Neural progenitor cell (in vitro differentiated cells): ENCODE measurements at regions not wholly inside any gene's neighbourhood (a gene's known extent, or its start where the extent isn't known, plus 50 kb on each side); places are given as distances from the start of the nearest gene placed in this dataset.

Experiments used
- DNase-seq: peaks from one replicate; pipeline ENCODE4 v3.0.0-alpha.2; 2016; ENCODE audit warnings: low spot score
- H2AFZ ChIP-seq: fragments of 200-600 bp; sonication (generic); replicated peaks from 2 replicates; pipeline ENCODE4 v1.6.1; 2016; ENCODE audit warnings: antibody characterized with exemption
- H3F3A ChIP-seq: fragments of 200-600 bp; sonication (generic); 2 replicates; pipeline ENCODE4 v1.6.1; 2016; ENCODE audit warnings: antibody characterized with exemption, low read depth
- H3K27ac ChIP-seq: fragments of 200-600 bp; sonication (generic); 2 replicates; pipeline ENCODE4 v1.5.1; 2016; ENCODE audit warnings: mild to moderate bottlenecking
- H3K27me3 ChIP-seq: fragments of 200-600 bp; sonication (generic); 2 replicates; pipeline ENCODE4 v1.6.1; 2016; ENCODE audit warnings: mild to moderate bottlenecking, moderate library complexity
- H3K36me3 ChIP-seq: fragments of 200-600 bp; sonication (generic); 2 replicates; pipeline ENCODE4 v1.5.1; 2016
- H3K4me1 ChIP-seq: fragments of 200-600 bp; sonication (generic); 2 replicates; pipeline ENCODE4 v1.6.1; 2016; ENCODE audit warnings: mixed run types
- H3K4me2 ChIP-seq: fragments of 200-600 bp; sonication (generic); 2 replicates; pipeline ENCODE4 v1.6.1; 2016
- H3K4me3 ChIP-seq: fragments of 200-600 bp; sonication (generic); 2 replicates; pipeline ENCODE4 v1.5.1; 2016
- H3K79me2 ChIP-seq: fragments of 200-600 bp; sonication (generic); 2 replicates; pipeline ENCODE4 v1.6.1; 2016; ENCODE audit warnings: low read depth
- H3K9ac ChIP-seq: fragments of 200-600 bp; sonication (generic); 2 replicates; pipeline ENCODE4 v1.6.1; 2016
- H3K9me3 ChIP-seq: fragments of 200-600 bp; sonication (generic); 2 replicates; pipeline ENCODE4 v1.5.1; 2016; ENCODE audit warnings: low read depth
- H4K20me1 ChIP-seq: fragments of 200-600 bp; sonication (generic); 2 replicates; pipeline ENCODE4 v1.6.1; 2016; ENCODE audit warnings: low read depth
- H3K27ac Mint-ChIP-seq: 3 replicates; pipeline ENCODE4 v1.8.0; 2021; ENCODE audit warnings: mixed read lengths
- H3K27me3 Mint-ChIP-seq: 2 replicates; pipeline ENCODE4 v1.8.0; 2022; ENCODE audit warnings: low read depth, mild to moderate bottlenecking, inconsistent platforms, moderate library complexity, mixed read lengths; ENCODE audit not compliant: insufficient read depth
- H3K36me3 Mint-ChIP-seq: 3 replicates; pipeline ENCODE4 v1.8.0; 2021; ENCODE audit warnings: mixed read lengths
- H3K4me1 Mint-ChIP-seq: 3 replicates; pipeline ENCODE4 v1.8.0; 2021; ENCODE audit warnings: mixed read lengths
- H3K4me3 Mint-ChIP-seq: 3 replicates; pipeline ENCODE4 v1.8.0; 2021; ENCODE audit warnings: mild to moderate bottlenecking, moderate library complexity, mixed read lengths
- H3K9me3 Mint-ChIP-seq: 3 replicates; pipeline ENCODE4 v1.8.0; 2020; ENCODE audit warnings: mixed read lengths
- EZH2 ChIP-seq: fragments of 200-600 bp; sonication (generic); IDR thresholded peaks from 2 replicates; pipeline ENCODE4 v1.6.1; 2017; ENCODE audit warnings: antibody characterized with exemption, mild to moderate bottlenecking, moderate library complexity
- EZH2phosphoT487 ChIP-seq: fragments of 200-600 bp; sonication (generic); IDR thresholded peaks from 2 replicates; pipeline ENCODE4 v1.6.1; 2017; ENCODE audit warnings: antibody characterized with exemption
- TF ChIP-seq, protein P1 (sequence below): fragments of 200-600 bp; sonication (generic); IDR thresholded peaks from 2 replicates; pipeline ENCODE4 v1.5.1; 2017; ENCODE audit warnings: antibody characterized with exemption, mild to moderate bottlenecking

DNA sequence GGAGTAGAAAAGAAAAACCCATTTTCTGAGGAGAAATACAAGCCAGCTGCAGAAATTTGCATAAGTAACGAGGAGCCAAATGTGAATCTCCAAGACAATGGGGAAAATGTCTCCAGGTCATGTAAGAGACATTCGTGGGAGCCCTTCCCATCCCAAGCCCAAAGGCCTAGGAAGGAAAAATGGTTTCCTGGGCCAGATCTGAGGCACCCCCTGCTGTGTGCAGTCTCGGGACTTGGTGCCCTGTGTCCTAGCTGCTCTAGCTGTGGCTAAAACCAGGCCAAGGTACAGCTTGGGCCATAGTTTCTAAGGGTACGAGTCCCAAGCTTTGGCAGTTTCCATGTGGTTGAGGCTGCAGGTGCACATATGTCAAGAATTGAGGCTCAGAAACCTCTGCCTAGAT is 444.9 kb downstream of the PCDH20 start:
- no peaks in the 10 kb centered on the region for H3F3A ChIP-seq
- DNase-seq, result no peak
- TF ChIP-seq EZH2phosphoT487 (no peak), EZH2 (no peak)
- TF ChIP-seq, protein P1, sequence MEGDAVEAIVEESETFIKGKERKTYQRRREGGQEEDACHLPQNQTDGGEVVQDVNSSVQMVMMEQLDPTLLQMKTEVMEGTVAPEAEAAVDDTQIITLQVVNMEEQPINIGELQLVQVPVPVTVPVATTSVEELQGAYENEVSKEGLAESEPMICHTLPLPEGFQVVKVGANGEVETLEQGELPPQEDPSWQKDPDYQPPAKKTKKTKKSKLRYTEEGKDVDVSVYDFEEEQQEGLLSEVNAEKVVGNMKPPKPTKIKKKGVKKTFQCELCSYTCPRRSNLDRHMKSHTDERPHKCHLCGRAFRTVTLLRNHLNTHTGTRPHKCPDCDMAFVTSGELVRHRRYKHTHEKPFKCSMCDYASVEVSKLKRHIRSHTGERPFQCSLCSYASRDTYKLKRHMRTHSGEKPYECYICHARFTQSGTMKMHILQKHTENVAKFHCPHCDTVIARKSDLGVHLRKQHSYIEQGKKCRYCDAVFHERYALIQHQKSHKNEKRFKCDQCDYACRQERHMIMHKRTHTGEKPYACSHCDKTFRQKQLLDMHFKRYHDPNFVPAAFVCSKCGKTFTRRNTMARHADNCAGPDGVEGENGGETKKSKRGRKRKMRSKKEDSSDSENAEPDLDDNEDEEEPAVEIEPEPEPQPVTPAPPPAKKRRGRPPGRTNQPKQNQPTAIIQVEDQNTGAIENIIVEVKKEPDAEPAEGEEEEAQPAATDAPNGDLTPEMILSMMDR, result no peak
- H3K4me1 ChIP-seq, result no peaks in the 10 kb centered on the region
- no peaks in the 10 kb centered on the region for H3K27me3 Mint-ChIP-seq
- H3K9me3 Mint-ChIP-seq, result peaks cover 3% of the 10 kb centered on the region
- H3K27ac Mint-ChIP-seq, result no peak overlapping the region
- no peak overlapping the region for H3K4me2 ChIP-seq
- no peaks in the 10 kb centered on the region for H3K79me2 ChIP-seq
- H3K36me3 ChIP-seq, result no peaks in the 10 kb centered on the region
- no peaks in the 10 kb centered on the region for H3K4me1 Mint-ChIP-seq
- H2AFZ ChIP-seq, result no peak overlapping the region
- no peak overlapping the region for H3K4me3 ChIP-seq
- H3K36me3 Mint-ChIP-seq, result no peaks in the 10 kb centered on the region
- H3K27me3 ChIP-seq, result no peaks in the 10 kb centered on the region
- no peak overlapping the region for H3K27ac ChIP-seq
- no peak overlapping the region for H3K4me3 Mint-ChIP-seq
- no peak overlapping the region for H3K9ac ChIP-seq
- no peaks in the 10 kb centered on the region for H3K9me3 ChIP-seq
- H4K20me1 ChIP-seq, result no peaks in the 10 kb centered on the region

DNA sequence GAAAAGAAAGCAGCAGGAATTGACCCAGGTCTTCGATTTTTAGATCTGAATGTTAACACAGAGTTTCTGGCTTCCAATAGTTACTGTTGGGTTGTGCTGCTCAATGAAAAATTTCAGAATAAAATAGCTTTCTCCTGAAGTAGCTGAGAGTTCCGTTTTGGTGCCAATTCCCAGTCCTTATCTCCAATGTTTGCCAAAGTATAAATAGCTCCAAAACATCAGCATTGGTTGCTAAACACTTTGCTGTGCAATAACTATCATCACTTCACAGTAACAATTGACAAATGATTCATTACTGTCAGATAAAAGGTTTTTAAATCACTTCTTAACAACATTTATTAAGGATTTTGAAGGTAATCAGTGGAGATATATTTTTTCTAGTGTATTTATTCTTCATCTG is 446.0 kb downstream of the PCDH20 start:
- no peaks in the 10 kb centered on the region for H3K36me3 Mint-ChIP-seq
- no peaks in the 10 kb centered on the region for H3K79me2 ChIP-seq
- H2AFZ ChIP-seq, result no peak overlapping the region
- no peaks in the 10 kb centered on the region for H3K9me3 ChIP-seq
- no peaks in the 10 kb centered on the region for H3K27me3 ChIP-seq
- TF ChIP-seq EZH2phosphoT487, result no peak
- TF ChIP-seq EZH2, result no peak
- TF ChIP-seq, protein P1, result no peak
- no peak overlapping the region for H3K4me3 Mint-ChIP-seq
- no peak for DNase-seq
- no peak overlapping the region for H3K27ac Mint-ChIP-seq
- H3K4me1 ChIP-seq, result no peaks in the 10 kb centered on the region
- H3K9ac ChIP-seq, result no peak overlapping the region
- no peaks in the 10 kb centered on the region for H3K36me3 ChIP-seq
- peaks cover 2% of the 10 kb centered on the region for H3K9me3 Mint-ChIP-seq
- H4K20me1 ChIP-seq, result no peaks in the 10 kb centered on the region
- H3K4me1 Mint-ChIP-seq, result no peaks in the 10 kb centered on the region
- H3F3A ChIP-seq, result no peaks in the 10 kb centered on the region
- no peak overlapping the region for H3K4me2 ChIP-seq
- no peak overlapping the region for H3K4me3 ChIP-seq
- no peak overlapping the region for H3K27ac ChIP-seq
- no peaks in the 10 kb centered on the region for H3K27me3 Mint-ChIP-seq

DNA sequence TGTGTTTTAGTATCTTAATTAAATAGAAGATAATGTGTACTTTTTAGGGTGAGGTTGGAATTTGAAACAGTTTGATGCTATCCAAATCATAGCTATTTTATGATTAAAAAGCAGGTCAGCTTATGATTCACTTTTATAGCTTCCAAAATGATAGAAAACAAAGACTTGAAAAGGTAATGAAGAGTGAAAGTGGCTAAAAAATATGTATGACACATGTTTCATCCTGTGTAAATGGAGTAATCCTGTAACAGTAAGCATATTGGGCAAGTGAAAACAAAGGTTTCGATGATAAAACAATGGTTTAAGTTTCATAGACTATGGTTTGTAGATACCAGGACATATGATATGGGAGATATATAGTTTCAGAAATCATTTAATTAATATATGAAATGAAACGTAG is 456.2 kb downstream of the PCDH20 start:
- Histone ChIP-seq H4K20me1 (no peaks in the 10 kb centered on the region), H3K4me2 (no peak overlapping the region)
- no peak overlapping the region for H3K27ac Mint-ChIP-seq

More for the DNA sequence above, 456.2 kb downstream of the PCDH20 start:
- Histone ChIP-seq H3K9ac (no peak overlapping the region), H3K4me3 (no peak overlapping the region), H3F3A (no peaks in the 10 kb centered on the region), H3K27ac (no peak overlapping the region), H3K9me3 (no peaks in the 10 kb centered on the region), H3K79me2 (no peaks in the 10 kb centered on the region), H3K4me1 (no peaks in the 10 kb centered on the region), H2AFZ (no peak overlapping the region), H3K27me3 (no peaks in the 10 kb centered on the region), H3K36me3 (no peaks in the 10 kb centered on the region)
- Mint-ChIP-seq H3K36me3 (no peaks in the 10 kb centered on the region), H3K9me3 (no peaks in the 10 kb centered on the region), H3K4me3 (no peak overlapping the region), H3K27me3 (no peaks in the 10 kb centered on the region), H3K4me1 (no peaks in the 10 kb centered on the region)
- DNase-seq, result no peak
- TF ChIP-seq EZH2phosphoT487 (no peak), EZH2 (no peak)
- TF ChIP-seq, protein P1, result no peak
